ENCODE measurements at regions not wholly inside any gene's neighbourhood (a gene's known extent, or its start where the extent isn't known, plus 50 kb on each side); places are given as distances from the start of the nearest gene placed in this dataset.

DNA sequence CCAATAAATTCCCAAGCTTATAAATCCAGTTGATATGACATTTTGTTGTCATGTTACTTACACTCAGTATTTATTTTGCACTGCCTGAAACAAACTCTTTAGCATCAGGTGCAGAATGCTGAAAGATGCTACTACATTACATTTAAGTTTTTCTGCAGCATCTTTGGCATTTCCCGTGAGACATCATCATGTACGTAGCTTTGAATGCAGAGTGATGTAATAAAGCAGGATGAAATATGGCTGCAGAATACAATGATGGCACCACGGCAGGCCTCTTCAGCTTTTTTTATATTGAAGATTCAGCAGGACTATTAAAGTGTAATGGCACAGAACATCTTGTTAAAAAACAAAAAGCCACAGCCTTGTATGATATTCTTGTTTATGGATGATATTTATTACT, 531.8 kb downstream of the NXPH1 start:
- no peaks in the 10 kb centered on the region for H3K27me3 ChIP-seq (ENCODE audit: low read depth)
- no peak for TF ChIP-seq CTCF (IDR thresholded peaks at IDR 0.05; ENCODE audit: borderline replicate concordance)
- peaks cover 9% of the 10 kb centered on the region for H3K9me3 ChIP-seq (replicated peaks)
- no peak for DNase-seq
- intact Hi-C loops (cut with micrococcal nuclease): no loop called here
- H3K36me3 ChIP-seq: no peaks in the 10 kb centered on the region
- H3K27ac ChIP-seq (replicated peaks): no peak overlapping the region
- H3K4me1 ChIP-seq: no peaks in the 10 kb centered on the region
- no peak overlapping the region for H3K4me3 ChIP-seq

DNA sequence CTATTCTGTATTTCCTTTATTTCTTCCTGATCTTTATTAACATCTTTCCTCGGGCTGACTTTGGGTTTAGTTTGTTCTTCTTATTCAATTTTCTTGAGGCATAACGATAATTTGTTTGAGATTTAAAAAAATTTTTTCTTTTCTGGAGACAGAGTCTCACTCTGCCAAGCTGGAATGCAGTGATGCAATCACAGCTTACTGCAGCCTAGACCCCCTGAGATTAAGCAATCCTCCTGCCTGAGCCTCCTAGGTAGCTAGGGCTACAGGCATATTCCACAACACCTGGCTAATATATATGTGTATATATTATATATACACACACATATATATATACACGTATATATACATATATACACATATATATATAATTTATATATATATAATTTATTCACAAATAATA, 540.2 kb downstream of the NXPH1 start:
- intact Hi-C loops (cut with micrococcal nuclease): no loop called here
- TF ChIP-seq CTCF (IDR thresholded peaks at IDR 0.05; ENCODE audit: borderline replicate concordance): no peak

GRCh38 chr7:8975681-8976080, 542.3 kb downstream of the NXPH1 start:
- no peak for TF ChIP-seq CTCF (IDR thresholded peaks at IDR 0.05; ENCODE audit: borderline replicate concordance)
- no peak overlapping the region for H3K4me3 ChIP-seq
- H3K27ac ChIP-seq (replicated peaks): no peak overlapping the region
- DNase-seq: no peak
- intact Hi-C loops (cut with micrococcal nuclease): no loop called here
- H3K9me3 ChIP-seq (replicated peaks): peaks cover 27% of the 10 kb centered on the region
- no peaks in the 10 kb centered on the region for H3K36me3 ChIP-seq
- H3K27me3 ChIP-seq (ENCODE audit: low read depth): no peaks in the 10 kb centered on the region
- H3K4me1 ChIP-seq: no peaks in the 10 kb centered on the region

More for the DNA sequence above, 540.2 kb downstream of the NXPH1 start:
- Histone ChIP-seq H3K4me3 (no peak overlapping the region), H3K27me3 (ENCODE audit: low read depth) (no peaks in the 10 kb centered on the region), H3K9me3 (replicated peaks) (peaks cover 27% of the 10 kb centered on the region), H3K4me1 (no peaks in the 10 kb centered on the region), H3K36me3 (no peaks in the 10 kb centered on the region), H3K27ac (replicated peaks) (no peak overlapping the region)
- no peak for DNase-seq

DNA sequence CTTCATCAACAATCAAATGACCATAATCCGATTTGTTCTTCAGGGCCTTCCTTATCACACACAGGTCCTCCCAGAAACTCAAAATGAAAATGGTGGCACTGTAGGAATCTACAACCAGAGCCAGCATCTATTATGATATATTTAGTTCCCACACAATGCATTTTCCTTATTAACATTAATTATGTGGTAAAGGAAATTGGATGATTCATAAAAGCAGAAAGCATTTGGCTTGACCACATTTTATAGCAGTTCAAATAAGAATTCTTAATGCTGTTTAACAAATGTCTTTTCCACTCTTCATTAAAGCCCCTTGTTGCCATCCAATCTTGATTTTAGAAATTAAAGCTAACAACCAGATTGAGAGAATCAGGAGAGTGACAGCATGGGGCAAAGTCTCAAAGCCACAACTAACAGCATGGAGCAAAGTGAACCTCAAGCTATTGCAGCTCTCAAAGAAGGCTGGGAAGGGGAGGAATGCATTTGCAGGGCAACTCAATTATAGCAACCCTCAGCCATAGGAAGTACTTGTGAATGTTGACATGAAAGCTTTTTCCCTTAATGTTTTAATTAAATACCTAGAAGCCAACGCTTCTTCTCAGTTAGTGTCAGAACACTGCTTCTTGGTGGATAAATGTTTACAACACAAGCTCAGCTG, 549.1 kb downstream of the NXPH1 start:
- no peak overlapping the region for H3K27ac ChIP-seq (replicated peaks)
- H3K4me3 ChIP-seq: no peak overlapping the region
- no peaks in the 10 kb centered on the region for H3K27me3 ChIP-seq (ENCODE audit: low read depth)
- DNase-seq: no peak
- peaks cover 9% of the 10 kb centered on the region for H3K9me3 ChIP-seq (replicated peaks)
- H3K4me1 ChIP-seq: no peaks in the 10 kb centered on the region
- intact Hi-C loops (cut with micrococcal nuclease): no loop called here
- TF ChIP-seq CTCF (IDR thresholded peaks at IDR 0.05; ENCODE audit: borderline replicate concordance): no peak
- no peaks in the 10 kb centered on the region for H3K36me3 ChIP-seq

DNA sequence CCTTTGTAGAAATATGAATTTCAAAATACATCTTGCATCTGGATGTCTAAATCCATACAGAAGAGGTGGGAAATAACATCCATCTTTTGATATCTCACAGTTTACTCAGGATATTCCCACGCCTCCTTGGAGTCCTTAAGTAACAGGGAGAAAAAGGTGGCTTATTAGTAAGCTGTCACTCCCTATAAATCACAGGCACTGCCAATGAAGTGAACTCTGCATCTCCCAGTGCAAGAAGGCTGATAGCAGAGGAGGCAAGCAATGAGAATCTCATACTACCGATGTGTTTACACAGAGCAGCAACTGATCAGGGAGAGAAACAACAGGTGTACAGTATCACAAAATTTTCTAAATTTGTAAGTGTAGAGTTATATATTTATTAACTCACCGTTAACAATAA, 551.8 kb downstream of the NXPH1 start:
- Histone ChIP-seq H3K4me3 (no peak overlapping the region), H3K4me1 (no peaks in the 10 kb centered on the region), H3K27me3 (ENCODE audit: low read depth) (no peaks in the 10 kb centered on the region), H3K36me3 (no peaks in the 10 kb centered on the region), H3K27ac (replicated peaks) (no peak overlapping the region), H3K9me3 (replicated peaks) (no peaks in the 10 kb centered on the region)
- no peak for TF ChIP-seq CTCF (IDR thresholded peaks at IDR 0.05; ENCODE audit: borderline replicate concordance)
- intact Hi-C loops (cut with micrococcal nuclease): no loop called here
- no peak for DNase-seq

All from left ventricle myocardium inferior (tissue), 1 donor.